HG02610 (cell line): ENCODE measurements at regions not wholly inside any gene's neighbourhood (a gene's known extent, or its start where the extent isn't known, plus 50 kb on each side); places are given as distances from the start of the nearest gene placed in this dataset.
"Not testable (repeated sequence)": the region's sequence is repeated elsewhere in the genome, so short reads cannot be mapped to it uniquely, and the experiment has no call there.

Experiments
- ATAC-seq: cut with Tn5 transposase; IDR thresholded peaks from one replicate; pipeline ENCODE4 v1.9.1; 2021; ENCODE audit warnings: mild to moderate bottlenecking, moderate library complexity; ENCODE audit not compliant: unreplicated experiment

GRCh38 chr16:59391617-59392364 is 657.7 kb upstream of the GOT2 start:
- ATAC-seq, result no peak

- no peak for ATAC-seq
Measured at GRCh38 chr16:59385959-59386358, 651.8 kb upstream of the GOT2 start.

- ATAC-seq, result no peak
Measured at GRCh38 chr16:59385491-59385890, 651.4 kb upstream of the GOT2 start.

GRCh38 chr16:59373632-59374031 is 639.5 kb upstream of the GOT2 start:
- no peak for ATAC-seq

- ATAC-seq, result no peak
Measured at GRCh38 chr16:59370717-59371116, 636.6 kb upstream of the GOT2 start.

GRCh38 chr16:59369523-59369922 is 635.4 kb upstream of the GOT2 start:
- ATAC-seq, result no peak

- no peak for ATAC-seq
Measured at GRCh38 chr16:59368586-59368985, 634.5 kb upstream of the GOT2 start.

- ATAC-seq, result no peak
Measured at GRCh38 chr16:59356709-59357108, 622.6 kb upstream of the GOT2 start.

GRCh38 chr16:59356144-59356543 is 622.0 kb upstream of the GOT2 start:
- ATAC-seq, result no peak

GRCh38 chr16:59355704-59356103 is 621.6 kb upstream of the GOT2 start:
- ATAC-seq, result no peak

GRCh38 chr16:59351305-59351903 is 617.3 kb upstream of the GOT2 start:
- ATAC-seq, result no peak

- ATAC-seq, result no peak
Measured at GRCh38 chr16:59350670-59351069, 616.6 kb upstream of the GOT2 start.

- ATAC-seq, result no peak
Measured at GRCh38 chr16:59342669-59343068, 608.6 kb upstream of the GOT2 start.

- no peak for ATAC-seq
Measured at GRCh38 chr16:59341368-59341767, 607.3 kb upstream of the GOT2 start.

- no peak for ATAC-seq
Measured at GRCh38 chr16:59339871-59340270, 605.8 kb upstream of the GOT2 start.

GRCh38 chr16:59336136-59336695 is 602.1 kb upstream of the GOT2 start:
- ATAC-seq, result no peak

GRCh38 chr16:59331708-59332107 is 597.6 kb upstream of the GOT2 start:
- ATAC-seq, result not testable (repeated sequence)

GRCh38 chr16:59330019-59330670 is 596.0 kb upstream of the GOT2 start:
- ATAC-seq, result no peak

- ATAC-seq, result no peak
Measured at GRCh38 chr16:59328961-59329360, 594.8 kb upstream of the GOT2 start.

- no peak for ATAC-seq
Measured at GRCh38 chr16:59327894-59328293, 593.8 kb upstream of the GOT2 start.

GRCh38 chr16:59326955-59327354 is 592.8 kb upstream of the GOT2 start:
- no peak for ATAC-seq

GRCh38 chr16:59324462-59324861 is 590.3 kb upstream of the GOT2 start:
- no peak for ATAC-seq
